Fibroblast of gingiva (primary cell): ENCODE measurements at regions not wholly inside any gene's neighbourhood (a gene's known extent, or its start where the extent isn't known, plus 50 kb on each side); places are given as distances from the start of the nearest gene placed in this dataset.
A peak's percentile ranks its signal among the peaks of the same experiment; 100 is the strongest.

Source experiments
- DNase-seq: peaks from one replicate; pipeline ENCODE4 v3.0.0-alpha.2; 2011; ENCODE audit warnings: low read depth

DNA sequence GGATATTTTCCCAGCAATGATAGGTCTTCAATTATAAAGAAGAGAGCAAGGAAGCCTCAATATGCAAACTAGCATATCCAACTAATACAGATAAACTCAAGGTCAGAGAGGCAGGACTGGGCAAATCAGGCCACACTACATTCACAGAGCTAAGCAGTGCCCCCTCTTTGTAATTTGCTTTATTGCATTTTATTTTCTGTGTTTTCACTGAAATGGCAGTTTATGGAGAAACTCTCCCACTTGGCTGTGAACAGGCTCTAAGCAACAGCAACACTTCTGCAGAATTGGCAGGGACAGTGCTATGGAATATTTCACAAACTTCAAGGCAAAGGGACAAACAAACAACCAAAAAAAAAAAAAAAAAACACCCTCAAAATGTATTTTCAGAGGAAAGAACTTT is 93.4 kb upstream of the SOD1 start:
- DNase-seq = no peak

DNA sequence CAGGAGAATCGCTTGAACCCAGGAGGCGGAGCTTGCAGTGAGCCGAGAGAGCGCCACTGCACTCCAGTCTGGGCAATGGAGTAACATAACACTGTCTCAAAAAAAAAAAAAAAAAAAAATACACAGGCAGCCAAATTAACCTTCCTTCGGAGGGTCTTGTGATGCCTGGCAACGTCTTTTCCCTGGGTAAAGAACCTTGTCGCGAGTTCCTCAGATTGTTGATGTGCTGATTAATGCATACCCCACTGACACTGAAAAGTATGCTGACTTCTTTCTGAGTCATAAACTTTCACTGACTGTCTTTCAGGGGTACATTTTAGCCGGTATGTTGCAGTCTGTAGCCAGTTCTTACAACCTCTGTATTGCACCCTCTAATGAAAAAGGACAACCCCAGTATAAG is 95.1 kb upstream of the SOD1 start:
- DNase-seq = no peak

DNA sequence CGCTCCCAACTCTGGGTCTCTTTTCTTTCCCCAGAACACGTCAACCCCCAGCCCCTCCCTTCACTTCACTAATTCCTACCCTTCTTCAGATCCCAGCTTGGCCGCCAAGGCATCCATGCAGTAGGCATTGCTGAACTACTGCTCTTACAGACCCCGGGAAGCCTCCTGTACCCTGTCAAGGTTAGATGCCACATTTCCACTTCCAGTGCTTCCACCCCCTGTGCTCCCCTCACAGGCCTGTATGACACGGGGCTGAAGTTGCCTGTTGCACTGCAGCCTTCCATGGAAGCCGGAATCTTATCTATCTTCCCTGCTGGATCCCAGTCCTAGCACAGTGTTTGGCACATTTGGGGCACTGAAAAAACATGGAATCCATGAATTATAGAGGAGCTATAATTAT is 99.0 kb upstream of the SOD1 start:
- DNase-seq = no peak

DNA sequence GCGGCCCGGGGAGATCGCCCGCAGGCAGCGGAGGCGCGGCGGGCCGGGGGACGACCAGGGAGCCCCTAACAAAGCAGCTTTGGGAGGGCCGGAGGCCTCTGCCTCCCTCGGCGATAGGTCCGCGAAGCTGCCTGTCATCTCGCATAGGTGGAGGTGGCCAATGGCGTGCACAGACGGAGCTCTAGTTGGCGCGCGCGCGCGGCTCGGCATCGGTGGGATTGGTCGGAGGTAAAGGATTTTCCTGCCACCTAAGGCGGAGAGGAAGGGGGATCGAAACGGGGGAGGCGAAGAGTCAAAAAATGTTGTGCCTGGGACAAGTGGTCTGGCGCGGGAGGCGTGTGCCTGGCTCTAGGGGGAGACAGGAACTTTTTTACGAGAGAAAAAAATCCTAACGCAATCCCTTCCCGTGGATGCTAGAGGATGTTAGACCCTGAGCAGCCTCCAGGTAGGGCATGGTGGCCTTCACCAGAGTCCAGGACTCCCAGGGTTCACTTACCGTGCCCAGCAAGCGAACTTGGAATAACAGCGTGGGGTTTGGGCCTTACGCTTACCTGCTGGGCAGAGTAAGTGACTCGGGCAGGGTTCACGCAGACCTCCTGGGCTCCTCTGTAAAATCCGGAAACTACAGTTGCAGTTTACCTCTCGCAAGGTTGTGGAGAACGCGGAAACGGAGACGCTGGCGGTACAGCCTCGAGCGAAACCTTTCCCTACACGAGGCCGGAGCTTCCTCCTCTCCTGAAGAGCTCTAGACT is 99.9 kb upstream of the SOD1 start:
- DNase-seq = peak; percentile 80

DNA sequence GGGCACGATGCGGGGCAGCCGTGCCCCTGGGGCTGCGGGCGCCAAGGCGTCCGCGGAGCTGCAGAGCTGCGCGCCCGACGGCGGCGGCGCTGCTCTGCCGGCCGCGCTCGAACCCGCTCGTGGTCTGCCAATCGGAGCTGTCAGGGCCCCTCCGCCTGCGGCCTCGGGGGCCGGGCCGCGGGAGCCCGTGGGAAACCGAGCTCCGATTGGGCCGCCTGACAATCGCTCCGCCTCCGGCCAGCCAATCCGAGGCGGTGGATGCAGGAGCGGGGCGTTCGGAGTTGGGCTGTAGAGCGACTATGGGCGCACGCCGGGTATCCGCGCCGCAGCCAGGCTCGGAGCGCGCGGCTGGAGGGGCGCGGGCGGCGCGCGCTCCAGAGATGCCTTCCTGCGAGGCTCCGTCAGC is 100.5 kb upstream of the SOD1 start:
- peak; percentile 78 for DNase-seq

GRCh38 chr21:31558189-31558961 is 101.1 kb upstream of the SOD1 start:
- no peak for DNase-seq

DNA sequence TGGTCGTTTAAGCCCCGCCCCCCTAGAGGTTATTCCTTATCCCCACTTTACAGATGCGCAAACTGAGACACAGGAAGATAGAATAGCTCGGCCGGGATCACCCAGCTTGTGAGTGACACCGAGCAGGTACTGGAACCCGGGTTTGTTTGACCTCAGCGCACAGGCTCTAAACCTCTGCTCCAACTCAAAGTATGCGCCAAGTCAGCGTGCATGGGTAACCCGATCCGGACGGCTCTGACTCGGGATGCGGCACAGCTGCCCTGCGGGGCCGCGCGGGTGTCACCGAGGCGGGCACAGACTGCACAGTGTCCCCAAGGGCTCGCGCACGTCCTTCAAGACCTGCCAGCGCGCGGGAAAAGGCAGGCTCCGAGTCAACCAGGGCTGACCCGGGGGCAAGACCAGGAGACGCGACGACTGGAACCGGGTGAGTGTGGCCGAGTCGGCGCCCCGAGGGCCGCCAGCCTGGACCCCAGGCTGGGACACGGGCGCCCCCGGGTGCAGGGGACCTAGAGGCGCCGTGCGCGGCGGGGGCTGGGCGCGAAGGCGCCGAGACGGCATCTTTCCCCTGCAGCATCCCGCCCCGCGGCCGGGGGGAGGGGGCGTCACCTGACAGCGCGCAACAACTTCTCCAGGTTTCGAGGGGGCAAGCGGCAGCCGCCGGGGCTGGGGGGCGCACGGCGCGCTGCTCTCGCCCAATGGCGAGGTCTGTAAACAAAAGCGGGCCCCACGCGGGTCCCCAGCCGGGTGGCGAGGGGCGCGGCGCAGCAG is 101.9 kb upstream of the SOD1 start:
- DNase-seq = no peak

DNA sequence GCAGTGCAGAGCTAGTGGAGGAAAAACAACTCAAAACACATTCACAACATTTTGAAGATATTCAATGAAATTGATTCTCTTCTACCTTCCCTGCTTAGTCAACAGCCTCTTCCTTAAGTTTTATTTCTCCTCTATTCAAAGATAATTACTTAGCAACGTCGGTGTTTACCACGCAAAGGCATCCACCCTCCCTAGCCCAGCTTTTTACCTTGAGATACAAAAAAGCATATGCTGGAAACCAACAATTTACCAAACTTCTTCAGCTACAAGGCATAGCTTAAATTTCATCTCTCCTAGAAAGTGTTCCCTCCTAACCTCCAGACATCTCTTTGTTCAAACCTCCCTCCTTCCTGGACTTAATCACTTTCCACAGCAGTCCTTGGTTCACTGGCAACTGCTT is 102.8 kb upstream of the SOD1 start:
- no peak for DNase-seq

DNA sequence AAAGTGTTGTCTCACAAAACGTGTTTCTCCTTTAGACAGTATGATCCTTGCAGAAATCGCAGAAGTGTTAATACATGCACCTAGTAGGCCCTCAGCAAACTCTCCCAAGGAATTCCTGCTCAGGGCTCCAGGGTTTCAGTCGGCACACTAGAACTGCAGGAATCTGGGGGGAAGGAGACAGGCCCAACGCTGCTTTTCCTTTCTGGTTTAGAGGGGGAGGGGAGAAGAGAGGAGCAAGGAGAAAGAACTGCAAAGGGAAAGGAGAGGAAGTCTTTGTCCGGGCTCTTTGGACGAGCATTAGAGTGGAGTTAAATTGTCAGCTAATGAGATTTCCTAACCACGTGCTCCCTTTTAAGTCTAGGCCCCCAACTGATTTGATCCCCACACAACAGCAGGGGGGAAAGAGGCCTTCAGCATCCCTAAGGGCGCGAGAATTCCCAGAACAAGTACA is 103.7 kb upstream of the SOD1 start:
- no peak for DNase-seq

- DNase-seq = no peak
These were observed 104.9 kb upstream of the SOD1 start for GRCh38 chr21:31554511-31555022.

GRCh38 chr21:31553926-31554325 is 105.6 kb upstream of the SOD1 start:
- no peak for DNase-seq

GRCh38 chr21:31553461-31553860 is 106.0 kb upstream of the SOD1 start:
- DNase-seq = no peak

- DNase-seq = no peak
These were observed 106.7 kb upstream of the SOD1 start for GRCh38 chr21:31552826-31553225.

DNA sequence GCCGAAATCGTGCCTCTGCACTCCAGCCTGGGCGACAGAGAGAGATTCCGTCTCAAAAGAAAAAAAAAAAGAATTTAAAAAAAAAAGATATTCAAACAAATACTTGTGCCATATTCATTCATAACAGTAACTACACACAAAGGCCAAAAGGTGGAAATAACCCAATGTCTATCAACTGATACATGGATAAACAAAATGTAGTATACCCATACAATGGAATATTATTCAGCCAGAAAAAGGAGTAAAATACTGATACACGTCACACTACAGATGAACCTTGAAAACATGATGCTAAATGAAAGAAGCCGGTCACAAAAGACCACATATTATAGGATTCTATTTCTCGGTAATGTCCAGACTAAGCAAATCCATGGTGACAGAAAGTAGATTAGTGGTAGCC is 109.4 kb upstream of the SOD1 start:
- DNase-seq = no peak

DNA sequence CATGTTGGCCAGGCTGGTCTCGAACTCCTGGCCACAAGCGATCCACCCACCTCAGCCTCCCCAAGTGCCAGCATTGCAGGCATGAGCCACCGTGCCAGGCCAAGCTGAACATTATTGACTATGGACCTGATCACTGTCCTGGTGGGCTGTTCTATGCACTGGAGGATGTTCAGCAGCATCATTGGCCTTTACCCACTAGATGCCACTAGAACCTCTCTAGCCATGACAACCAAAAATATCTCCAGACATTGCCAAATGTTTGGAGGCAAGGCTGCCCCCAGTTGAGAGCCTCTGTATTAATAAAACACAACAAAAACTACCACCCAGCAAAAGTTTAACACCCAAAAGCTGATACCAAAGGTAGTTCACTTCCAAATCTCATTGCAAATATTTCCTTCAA is 110.8 kb upstream of the SOD1 start:
- no peak for DNase-seq

DNA sequence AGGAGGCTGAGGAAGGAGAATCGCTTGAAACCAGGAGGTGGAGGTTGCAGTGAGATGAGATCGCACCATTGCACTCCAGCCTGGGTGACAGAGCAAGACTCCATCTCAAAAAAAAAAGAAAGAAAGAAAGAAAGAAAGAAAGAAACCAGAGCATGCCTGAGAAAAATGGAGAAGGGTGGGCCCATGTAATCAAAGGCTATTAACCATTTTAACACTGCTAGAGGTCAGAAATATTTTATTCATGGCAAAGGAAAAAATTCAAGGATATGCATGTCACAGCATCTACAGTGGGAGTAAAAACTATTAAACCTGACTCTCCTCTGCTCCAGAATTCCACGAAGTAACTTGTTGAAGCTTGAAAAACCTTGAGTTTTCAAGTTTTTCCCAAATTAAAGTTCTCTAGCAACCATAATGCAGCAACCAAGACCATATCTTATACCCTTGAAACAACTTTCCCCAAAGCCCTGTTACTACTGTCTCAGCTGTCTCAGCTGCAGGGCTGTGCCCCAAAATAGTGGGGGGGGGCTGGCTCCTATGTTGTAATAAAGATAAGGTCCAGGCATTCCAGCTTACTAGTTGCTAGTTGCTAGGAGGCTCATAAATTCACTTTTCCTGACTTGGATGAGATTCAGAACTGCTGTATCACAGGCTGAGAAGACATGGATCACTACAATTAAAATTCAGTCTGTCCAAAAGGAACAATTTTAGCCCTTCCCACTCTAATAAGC is 112.9 kb upstream of the SOD1 start:
- DNase-seq = no peak

- no peak for DNase-seq
These were observed 114.5 kb upstream of the SOD1 start for GRCh38 chr21:31545036-31545435.

DNA sequence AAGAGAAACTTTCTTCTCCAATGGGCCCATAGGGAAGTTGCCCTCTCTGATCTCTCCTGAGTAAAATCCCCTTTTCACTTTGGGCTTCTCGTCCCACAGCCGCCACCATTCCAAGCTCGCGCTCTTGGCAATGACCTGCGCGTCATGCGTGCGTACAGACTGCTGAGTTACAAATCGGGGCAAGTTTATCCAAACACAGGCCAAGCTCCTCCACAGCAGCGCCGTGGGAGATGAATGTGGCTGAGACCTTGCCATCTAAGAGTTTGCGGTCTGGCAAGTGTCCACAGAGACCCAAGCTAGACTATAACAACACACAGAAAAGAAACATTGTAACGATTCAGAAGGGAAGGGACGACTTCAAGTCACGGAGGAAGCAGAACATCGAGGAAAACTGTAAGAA is 116.3 kb upstream of the SOD1 start:
- peak; percentile 25 for DNase-seq

- DNase-seq = no peak
These were observed 120.7 kb upstream of the SOD1 start for GRCh38 chr21:31538816-31539215.

GRCh38 chr21:31537872-31538576 is 121.5 kb upstream of the SOD1 start:
- DNase-seq = no peak

DNA sequence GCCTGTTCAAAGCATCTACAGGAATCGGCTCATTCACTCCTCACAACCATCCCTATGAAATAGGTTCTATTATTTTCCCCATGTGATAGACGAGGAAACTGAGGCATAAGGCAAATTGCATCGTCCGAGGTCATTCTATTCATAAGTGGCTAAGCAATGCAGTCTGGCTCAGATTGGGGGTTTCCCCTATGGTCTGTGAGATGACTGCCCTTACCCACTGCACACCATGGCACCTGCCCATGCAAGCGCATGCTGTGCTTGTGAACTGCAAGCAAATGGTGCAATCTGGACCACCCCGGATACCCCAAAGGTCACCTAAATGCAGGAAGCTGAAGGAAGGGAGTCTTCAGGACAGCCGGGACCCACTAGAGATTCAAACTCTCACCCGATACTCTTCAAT is 123.4 kb upstream of the SOD1 start:
- DNase-seq = no peak
